H1 (cell line): ENCODE measurements at regions not wholly inside any gene's neighbourhood (a gene's known extent, or its start where the extent isn't known, plus 50 kb on each side); places are given as distances from the start of the nearest gene placed in this dataset.

Experiments
- ASH2L ChIP-seq: fragments of 200-600, 300-600 bp; sonication (generic); IDR thresholded peaks from one replicate; pipeline ENCODE4 v1.7.1; 2017; ENCODE audit warnings: low read length
- EGR1 ChIP-seq: IDR thresholded peaks from 2 replicates; pipeline ENCODE4 v1.6.1; 2011; ENCODE audit warnings: low read depth, low read length, borderline replicate concordance
- PHF8 ChIP-seq: fragments of 200-600 bp; sonication (generic); conservative IDR thresholded peaks from 2 replicates; pipeline ENCODE4 v1.7.1; 2012; ENCODE audit warnings: low read depth, mild to moderate bottlenecking, inconsistent platforms, low read length, moderate library complexity
- TAF1 ChIP-seq: IDR thresholded peaks from 2 replicates; pipeline ENCODE4 v1.6.1; 2011; ENCODE audit warnings: mild to moderate bottlenecking, low read depth, low read length
- TCF12 ChIP-seq: IDR thresholded peaks from 2 replicates; pipeline ENCODE4 v1.6.1; 2011; ENCODE audit warnings: low read depth, mild to moderate bottlenecking, low read length
- USF2 ChIP-seq: IDR thresholded peaks from 2 replicates; pipeline ENCODE4 v1.6.1; 2011; ENCODE audit warnings: low read length, improper control_type of control experiment

GRCh38 chr18:73639788-73640187 lies 507.8 kb downstream of the FBXO15 start (continued):
- TF ChIP-seq EGR1 (no peak), USF2 (no peak), PHF8 (no peak), TCF12 (no peak), TAF1 (no peak), ASH2L (no peak)
